Right atrium auricular region (tissue), 2 donors: ENCODE measurements at regions not wholly inside any gene's neighbourhood (a gene's known extent, or its start where the extent isn't known, plus 50 kb on each side); places are given as distances from the start of the nearest gene placed in this dataset.
"Not testable (repeated sequence)": the region's sequence is repeated elsewhere in the genome, so short reads cannot be mapped to it uniquely, and the experiment has no call there.

Experiments used
- DNase-seq: peaks from one replicate; pipeline ENCODE4 v3.0.0-alpha.2; 2019; ENCODE audit warnings: low spot score
- H3K27ac ChIP-seq, 2 donors: fragments of 200-600 bp; sonication (generic); 1 replicate in 1 of 2; 2 replicates in 1 of 2; pipeline ENCODE4 v1.5.1; 2016 to 2019
- H3K27me3 ChIP-seq, 2 donors: fragments of 200-600 bp; sonication (generic); one replicate each; pipeline versions ENCODE4 v1.5.1 to v1.6.0; 2017 to 2019
- H3K36me3 ChIP-seq: fragments of 200-600 bp; sonication (generic); one replicate; pipeline ENCODE4 v1.5.1; 2016
- H3K4me1 ChIP-seq, 2 donors: fragments of 200-600 bp; sonication (generic); one replicate each; pipeline versions ENCODE4 v1.5.1 to v1.6.0; 2017 to 2019
- H3K4me3 ChIP-seq, 2 donors: fragments of 200-600 bp; sonication (generic); 1 replicate in 1 of 2; 2 replicates in 1 of 2; pipeline ENCODE4 v1.5.1; 2017 to 2019; ENCODE audit warnings: mild to moderate bottlenecking in 1 of 2, moderate library complexity in 1 of 2
- H3K9me3 ChIP-seq, 2 donors: fragments of 200-600 bp; sonication (generic); one replicate each; pipeline ENCODE4 v1.5.1; 2019
- TF ChIP-seq, protein P1 (sequence below), 2 donors: fragments of 200-600 bp; sonication (generic); IDR thresholded peaks; one replicate each; pipeline ENCODE4 v1.5.1; 2019; ENCODE audit warnings: antibody characterized with exemption in 2 of 2

DNA sequence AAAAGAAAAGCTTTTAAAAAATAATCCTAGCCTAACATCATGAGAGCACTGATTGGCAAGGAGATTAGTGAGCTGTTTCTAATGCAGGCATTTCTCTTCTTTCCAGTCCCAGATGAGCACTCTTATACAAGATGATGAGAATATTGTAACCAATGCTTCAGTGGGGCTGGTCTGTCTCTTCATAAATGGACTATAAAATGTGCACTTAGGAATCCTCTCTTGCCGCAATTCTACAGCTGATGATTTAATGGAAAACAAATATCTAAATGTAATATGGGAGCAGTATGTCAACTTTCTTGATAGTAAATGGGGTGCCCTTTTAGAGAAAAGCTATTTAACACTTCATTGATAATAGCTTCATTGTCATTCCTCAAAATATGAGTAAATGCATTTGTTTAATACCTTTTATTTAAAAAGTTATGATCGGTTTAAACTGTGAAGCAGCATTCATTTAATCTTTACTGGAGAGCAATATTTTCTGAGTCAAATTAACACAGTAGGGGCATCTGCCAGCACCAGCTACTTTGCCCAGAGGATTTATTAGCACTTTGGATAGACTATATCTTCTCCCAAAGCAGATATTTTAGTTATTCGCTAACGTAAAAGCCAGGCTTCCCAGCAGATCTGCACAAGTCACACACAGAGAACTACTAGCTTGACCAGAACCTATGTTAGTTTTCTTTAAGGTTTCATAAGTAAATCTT, 985.9 kb downstream of the DIPK2A start:
- Histone ChIP-seq H3K36me3 (no peaks in the 10 kb centered on the region), H3K4me1 (no peaks in the 10 kb centered on the region), H3K9me3 (no peaks in the 10 kb centered on the region), H3K27ac (no peak overlapping the region), H3K27me3 (no peaks in the 10 kb centered on the region), H3K4me3 (no peak overlapping the region)
- no peak for DNase-seq
- TF ChIP-seq, protein P1, sequence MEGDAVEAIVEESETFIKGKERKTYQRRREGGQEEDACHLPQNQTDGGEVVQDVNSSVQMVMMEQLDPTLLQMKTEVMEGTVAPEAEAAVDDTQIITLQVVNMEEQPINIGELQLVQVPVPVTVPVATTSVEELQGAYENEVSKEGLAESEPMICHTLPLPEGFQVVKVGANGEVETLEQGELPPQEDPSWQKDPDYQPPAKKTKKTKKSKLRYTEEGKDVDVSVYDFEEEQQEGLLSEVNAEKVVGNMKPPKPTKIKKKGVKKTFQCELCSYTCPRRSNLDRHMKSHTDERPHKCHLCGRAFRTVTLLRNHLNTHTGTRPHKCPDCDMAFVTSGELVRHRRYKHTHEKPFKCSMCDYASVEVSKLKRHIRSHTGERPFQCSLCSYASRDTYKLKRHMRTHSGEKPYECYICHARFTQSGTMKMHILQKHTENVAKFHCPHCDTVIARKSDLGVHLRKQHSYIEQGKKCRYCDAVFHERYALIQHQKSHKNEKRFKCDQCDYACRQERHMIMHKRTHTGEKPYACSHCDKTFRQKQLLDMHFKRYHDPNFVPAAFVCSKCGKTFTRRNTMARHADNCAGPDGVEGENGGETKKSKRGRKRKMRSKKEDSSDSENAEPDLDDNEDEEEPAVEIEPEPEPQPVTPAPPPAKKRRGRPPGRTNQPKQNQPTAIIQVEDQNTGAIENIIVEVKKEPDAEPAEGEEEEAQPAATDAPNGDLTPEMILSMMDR (IDR thresholded peaks at IDR 0.05): no peak

GRCh38 chr3:144963810-144964209, 992.2 kb downstream of the DIPK2A start:
- H3K27me3 ChIP-seq: no peaks in the 10 kb centered on the region
- H3K27ac ChIP-seq: no peak overlapping the region
- no peak overlapping the region for H3K4me3 ChIP-seq
- DNase-seq: no peak
- TF ChIP-seq, protein P1 (IDR thresholded peaks at IDR 0.05): no peak
- H3K9me3 ChIP-seq: no peaks in the 10 kb centered on the region
- no peaks in the 10 kb centered on the region for H3K4me1 ChIP-seq
- no peaks in the 10 kb centered on the region for H3K36me3 ChIP-seq

DNA sequence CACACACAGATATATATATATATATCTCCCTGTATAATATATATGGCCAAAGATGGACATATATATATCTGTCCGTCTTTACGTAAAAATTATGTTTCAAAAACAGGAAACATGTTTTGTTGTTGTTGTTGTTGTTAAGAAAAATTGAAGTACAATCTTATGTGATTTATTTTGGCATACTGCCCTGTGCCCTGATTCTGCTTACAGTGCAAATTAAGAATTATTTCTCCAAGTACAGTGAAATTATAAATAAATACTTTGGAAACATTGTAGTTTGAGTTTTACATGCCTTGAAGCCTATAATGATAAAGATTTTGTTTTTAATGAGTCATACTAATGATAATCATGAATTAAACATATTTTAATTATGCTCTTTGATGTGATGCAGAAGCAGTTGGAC, 994.9 kb downstream of the DIPK2A start:
- H3K4me3 ChIP-seq: no peak overlapping the region
- TF ChIP-seq, protein P1 (IDR thresholded peaks at IDR 0.05): no peak
- no peak for DNase-seq
- no peaks in the 10 kb centered on the region for H3K9me3 ChIP-seq
- no peaks in the 10 kb centered on the region for H3K27me3 ChIP-seq
- H3K4me1 ChIP-seq: no peaks in the 10 kb centered on the region
- no peak overlapping the region for H3K27ac ChIP-seq
- no peaks in the 10 kb centered on the region for H3K36me3 ChIP-seq

DNA sequence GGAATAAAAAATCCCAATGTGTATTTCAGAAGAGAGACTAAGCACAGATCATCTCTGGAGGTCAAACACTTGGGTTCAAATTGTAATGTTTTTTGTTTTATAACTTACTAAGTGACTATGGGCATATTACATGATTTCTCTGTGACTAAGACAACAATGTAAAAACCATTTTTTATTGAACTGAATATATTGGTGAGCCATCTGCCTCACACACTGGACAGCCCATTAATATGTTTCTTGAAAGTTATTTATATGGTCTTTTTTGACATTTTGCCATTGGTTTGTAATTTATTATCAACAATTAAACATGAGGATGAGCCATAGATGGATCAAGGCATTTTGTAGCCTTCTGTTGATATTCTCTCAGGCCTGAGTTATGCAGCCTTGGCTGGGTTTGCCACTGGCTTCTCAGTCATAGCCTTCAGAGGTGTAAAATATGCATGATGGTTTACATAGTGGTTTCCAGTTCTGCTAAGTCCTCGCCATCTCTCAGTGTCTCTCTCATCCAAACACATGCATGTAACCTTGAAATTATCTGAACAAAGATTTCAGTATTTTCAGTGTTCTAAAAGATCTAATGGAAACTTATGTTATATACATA, 997.2 kb downstream of the DIPK2A start:
- Histone ChIP-seq H3K27me3 (no peaks in the 10 kb centered on the region), H3K4me1 (no peaks in the 10 kb centered on the region), H3K36me3 (no peaks in the 10 kb centered on the region), H3K27ac (no peak overlapping the region), H3K4me3 (no peak overlapping the region), H3K9me3 (no peaks in the 10 kb centered on the region)
- TF ChIP-seq, protein P1 (IDR thresholded peaks at IDR 0.05): no peak
- DNase-seq: no peak

DNA sequence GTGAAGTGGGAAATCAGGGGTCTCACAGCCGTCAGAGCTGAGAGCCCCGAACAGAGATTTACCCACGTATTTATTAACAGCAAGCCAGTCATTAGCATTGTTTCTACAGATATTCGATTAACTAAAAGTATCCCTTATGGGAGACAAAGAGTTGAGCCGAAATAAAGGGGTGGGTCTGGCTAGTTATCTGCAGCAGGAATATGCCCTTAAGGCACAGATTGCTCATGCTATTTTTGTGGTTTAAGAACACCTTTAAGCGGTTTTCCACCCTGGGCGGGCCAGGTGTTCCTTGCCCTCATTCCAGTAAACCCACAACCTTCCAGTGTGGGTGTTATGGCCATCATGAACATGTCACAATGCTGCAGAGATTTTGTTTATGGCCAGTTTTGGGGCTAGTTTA, 1012.9 kb downstream of the DIPK2A start:
- H3K27ac ChIP-seq, H3K4me3 ChIP-seq, H3K9me3 ChIP-seq, H3K4me1 ChIP-seq, H3K36me3 ChIP-seq, DNase-seq, H3K27me3 ChIP-seq: not testable (repeated sequence)

DNA sequence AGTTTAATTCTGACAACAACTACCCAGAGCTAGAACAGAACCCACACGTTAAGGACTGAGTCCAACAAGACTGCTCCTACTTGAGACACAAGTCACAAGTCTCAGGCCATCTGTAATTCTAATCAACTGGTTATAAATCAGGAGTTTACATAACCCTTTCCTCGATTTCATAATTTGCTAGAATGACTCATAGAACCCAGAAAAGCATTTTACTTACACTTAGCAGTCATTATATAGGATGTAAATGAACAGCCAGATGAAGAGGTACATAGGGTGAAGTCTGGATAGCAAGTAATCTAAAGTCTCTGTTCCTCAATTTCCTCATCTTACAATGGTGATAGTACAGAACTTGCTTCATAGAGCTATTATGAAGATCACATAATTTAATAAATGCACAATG, 1018.2 kb downstream of the DIPK2A start:
- Histone ChIP-seq H3K27me3 (no peaks in the 10 kb centered on the region), H3K4me3 (no peak overlapping the region), H3K4me1 (no peaks in the 10 kb centered on the region), H3K36me3 (no peaks in the 10 kb centered on the region), H3K9me3 (no peaks in the 10 kb centered on the region), H3K27ac (no peak overlapping the region)
- TF ChIP-seq, protein P1 (IDR thresholded peaks at IDR 0.05): no peak
- no peak for DNase-seq
